Osteoblast (primary cell): ENCODE measurements at regions not wholly inside any gene's neighbourhood (a gene's known extent, or its start where the extent isn't known, plus 50 kb on each side); places are given as distances from the start of the nearest gene placed in this dataset.

Experiments used
- DNase-seq: peaks from one replicate; pipeline ENCODE4 v3.0.0; 2011; ENCODE audit warnings: low spot score, mixed read lengths; ENCODE audit not compliant: insufficient read length; ENCODE audit errors: missing footprints
- H2AFZ ChIP-seq: 2 replicates; pipeline ENCODE4 v1.6.0; 2011; ENCODE audit warnings: mild to moderate bottlenecking, low read length
- H3K27ac ChIP-seq: 2 replicates; pipeline ENCODE4 v1.5.1; 2011; ENCODE audit warnings: mild to moderate bottlenecking, low read depth, low read length, moderate library complexity
- H3K27me3 ChIP-seq: 2 replicates; pipeline ENCODE4 v1.6.0; 2012; ENCODE audit warnings: mild to moderate bottlenecking, control low read depth, inconsistent platforms, low read length, moderate library complexity; ENCODE audit not compliant: insufficient read depth
- H3K36me3 ChIP-seq: 2 replicates; pipeline ENCODE4 v1.5.1; 2011; ENCODE audit warnings: mild to moderate bottlenecking, low read length, control low read depth, moderate library complexity; ENCODE audit not compliant: insufficient read depth
- H3K4me1 ChIP-seq: 2 replicates; pipeline ENCODE4 v1.5.1; 2011; ENCODE audit warnings: mild to moderate bottlenecking, low read length, control low read depth, moderate library complexity; ENCODE audit not compliant: insufficient read depth
- H3K4me2 ChIP-seq: 2 replicates; pipeline ENCODE4 v1.6.0; 2011; ENCODE audit warnings: mild to moderate bottlenecking, low read length; ENCODE audit not compliant: insufficient read depth
- H3K4me3 ChIP-seq: fragments of 200-600 bp; sonication (generic); 3 replicates; pipeline ENCODE4 v1.5.1; 2012; ENCODE audit warnings: mild to moderate bottlenecking, low read length, inconsistent platforms; ENCODE audit not compliant: insufficient read depth
- H3K79me2 ChIP-seq: 2 replicates; pipeline ENCODE4 v1.6.0; 2012; ENCODE audit warnings: mild to moderate bottlenecking, low read length, control low read depth, inconsistent platforms; ENCODE audit not compliant: insufficient read depth
- H3K9me3 ChIP-seq: 2 replicates; pipeline ENCODE4 v1.5.1; 2011; ENCODE audit warnings: low read depth, low read length, control low read depth
- H4K20me1 ChIP-seq: 2 replicates; pipeline ENCODE4 v1.6.0; 2012; ENCODE audit warnings: mild to moderate bottlenecking, low read length, control low read depth; ENCODE audit not compliant: insufficient read depth
- TF ChIP-seq, protein P1 (sequence below): IDR thresholded peaks from 2 replicates; pipeline ENCODE4 v1.5.1; 2011; ENCODE audit warnings: mild to moderate bottlenecking, low read depth, low read length, moderate library complexity; ENCODE audit errors: extremely low read depth

DNA sequence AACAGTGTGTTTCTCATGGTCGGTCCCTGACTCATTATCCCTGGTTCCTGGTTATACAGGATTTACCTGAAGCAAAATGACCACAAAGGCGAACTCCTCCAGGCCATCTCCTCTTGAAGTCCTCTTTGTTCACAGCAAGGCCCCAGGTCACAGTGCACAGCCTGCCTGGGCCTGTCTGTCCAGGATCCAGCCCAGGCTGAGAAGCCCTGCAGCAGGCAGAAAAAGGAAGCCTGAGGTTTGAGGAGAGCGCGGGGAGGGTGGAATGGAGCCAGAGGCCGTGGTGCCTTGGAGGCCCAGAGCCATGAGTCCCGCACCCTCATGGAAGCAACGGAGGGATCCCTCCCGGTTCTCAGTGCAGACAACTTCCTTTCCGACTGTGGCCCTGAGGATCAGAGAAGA lies 136.8 kb upstream of the IRF2BP2 start:
- Histone ChIP-seq H3K4me1 (peaks cover 21% of the 10 kb centered on the region), H2AFZ (no peak overlapping the region)
- no peak for DNase-seq

DNA sequence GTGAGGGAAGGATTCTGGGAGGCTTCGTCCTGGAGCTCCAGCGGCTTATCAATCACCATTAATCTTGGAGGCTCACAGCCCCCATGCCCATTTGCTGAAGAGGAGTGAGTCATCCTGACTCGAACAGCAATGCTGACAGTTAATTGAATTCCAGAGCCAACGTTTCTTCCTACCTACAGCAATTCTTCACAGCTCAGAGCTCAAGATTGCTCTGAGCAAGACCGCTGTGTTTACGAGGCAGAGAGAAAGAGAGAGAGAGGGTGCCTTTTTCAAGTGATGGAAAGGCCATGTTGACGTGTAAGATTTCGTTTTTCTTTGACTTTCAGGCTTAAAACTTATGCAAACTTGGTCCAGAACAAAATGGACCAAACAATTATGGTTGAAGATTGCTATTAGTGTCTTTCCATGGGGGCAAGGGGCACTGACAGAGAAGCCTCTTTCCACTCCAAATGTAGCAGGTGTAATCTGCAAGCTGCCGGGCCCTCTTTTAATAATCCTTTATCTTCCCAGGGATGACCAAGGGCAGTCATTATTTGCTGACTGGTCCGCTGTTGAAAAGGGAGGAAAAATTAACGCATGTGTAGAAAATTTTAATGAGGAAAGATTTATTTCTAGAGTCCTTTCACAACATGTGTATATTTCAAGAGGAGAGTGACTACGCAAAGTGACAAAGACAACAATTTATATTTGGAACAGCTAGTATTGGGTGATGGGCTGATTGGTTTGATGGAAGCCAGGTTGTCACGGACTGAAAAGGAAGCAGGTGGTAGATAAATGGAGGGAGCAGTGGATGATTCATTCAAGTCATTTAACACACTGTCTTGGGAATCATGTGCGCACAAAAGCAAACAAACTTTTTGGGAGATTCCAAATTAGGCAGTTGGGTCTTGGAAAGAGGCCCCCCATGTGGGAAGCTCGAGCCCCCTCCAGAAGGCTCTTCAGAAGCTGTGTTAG lies 136.1 kb upstream of the IRF2BP2 start:
- H3K9me3 ChIP-seq = no peaks in the 10 kb centered on the region
- no peak for DNase-seq
- no peaks in the 10 kb centered on the region for H3K36me3 ChIP-seq
- peaks cover 21% of the 10 kb centered on the region for H3K4me1 ChIP-seq
- H3K4me2 ChIP-seq = no peak overlapping the region
- no peak overlapping the region for H3K4me3 ChIP-seq
- TF ChIP-seq, protein P1, sequence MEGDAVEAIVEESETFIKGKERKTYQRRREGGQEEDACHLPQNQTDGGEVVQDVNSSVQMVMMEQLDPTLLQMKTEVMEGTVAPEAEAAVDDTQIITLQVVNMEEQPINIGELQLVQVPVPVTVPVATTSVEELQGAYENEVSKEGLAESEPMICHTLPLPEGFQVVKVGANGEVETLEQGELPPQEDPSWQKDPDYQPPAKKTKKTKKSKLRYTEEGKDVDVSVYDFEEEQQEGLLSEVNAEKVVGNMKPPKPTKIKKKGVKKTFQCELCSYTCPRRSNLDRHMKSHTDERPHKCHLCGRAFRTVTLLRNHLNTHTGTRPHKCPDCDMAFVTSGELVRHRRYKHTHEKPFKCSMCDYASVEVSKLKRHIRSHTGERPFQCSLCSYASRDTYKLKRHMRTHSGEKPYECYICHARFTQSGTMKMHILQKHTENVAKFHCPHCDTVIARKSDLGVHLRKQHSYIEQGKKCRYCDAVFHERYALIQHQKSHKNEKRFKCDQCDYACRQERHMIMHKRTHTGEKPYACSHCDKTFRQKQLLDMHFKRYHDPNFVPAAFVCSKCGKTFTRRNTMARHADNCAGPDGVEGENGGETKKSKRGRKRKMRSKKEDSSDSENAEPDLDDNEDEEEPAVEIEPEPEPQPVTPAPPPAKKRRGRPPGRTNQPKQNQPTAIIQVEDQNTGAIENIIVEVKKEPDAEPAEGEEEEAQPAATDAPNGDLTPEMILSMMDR = no peak
- no peaks in the 10 kb centered on the region for H3K27me3 ChIP-seq
- H4K20me1 ChIP-seq = no peaks in the 10 kb centered on the region
- no peaks in the 10 kb centered on the region for H3K79me2 ChIP-seq
- no peak overlapping the region for H3K27ac ChIP-seq
- H2AFZ ChIP-seq = peak overlapping the region; percentile 42

More for the DNA sequence above, 136.8 kb upstream of the IRF2BP2 start:
- Histone ChIP-seq H3K4me2 (no peak overlapping the region), H4K20me1 (no peaks in the 10 kb centered on the region), H3K4me3 (no peak overlapping the region), H3K27me3 (no peaks in the 10 kb centered on the region), H3K9me3 (no peaks in the 10 kb centered on the region), H3K79me2 (no peaks in the 10 kb centered on the region), H3K27ac (no peak overlapping the region), H3K36me3 (no peaks in the 10 kb centered on the region)
- TF ChIP-seq, protein P1 = no peak

DNA sequence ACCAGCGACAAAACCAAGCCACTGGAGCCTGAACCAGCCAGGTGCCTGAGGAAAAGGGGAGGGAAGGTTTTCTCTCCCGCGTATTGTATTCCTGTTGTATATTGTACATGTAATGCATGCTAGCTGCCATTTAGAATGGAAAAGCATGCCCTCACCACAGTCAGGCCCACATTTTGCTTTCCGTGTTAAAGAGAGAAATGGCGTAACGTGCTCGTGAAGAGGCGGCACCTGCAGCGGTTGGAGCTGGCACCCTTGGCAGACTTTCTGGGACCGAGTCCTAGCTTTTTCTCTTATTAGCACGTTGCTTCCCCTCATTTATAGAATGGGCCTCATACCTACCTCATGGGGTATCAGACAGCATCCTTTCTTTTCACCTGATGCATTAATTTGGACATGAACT lies 135.3 kb upstream of the IRF2BP2 start:
- no peaks in the 10 kb centered on the region for H4K20me1 ChIP-seq
- peaks cover 21% of the 10 kb centered on the region for H3K4me1 ChIP-seq
- TF ChIP-seq, protein P1 = no peak
- no peaks in the 10 kb centered on the region for H3K36me3 ChIP-seq
- H2AFZ ChIP-seq = no peak overlapping the region
- H3K4me2 ChIP-seq = no peak overlapping the region
- no peak for DNase-seq
- H3K4me3 ChIP-seq = no peak overlapping the region
- no peaks in the 10 kb centered on the region for H3K9me3 ChIP-seq
- no peaks in the 10 kb centered on the region for H3K79me2 ChIP-seq
- no peak overlapping the region for H3K27ac ChIP-seq
- H3K27me3 ChIP-seq = no peaks in the 10 kb centered on the region
